GM23338 (cell line): ENCODE measurements at regions not wholly inside any gene's neighbourhood (a gene's known extent, or its start where the extent isn't known, plus 50 kb on each side); places are given as distances from the start of the nearest gene placed in this dataset.

Experiments
- ATAC-seq: fragments of 200-7000 bp; cut with Tn5 transposase; 3 replicates; pipeline ENCODE4 v1.9.1; 2020
- DNase-seq: peaks from one replicate; pipeline ENCODE4 v3.0.0-alpha.2; 2015; ENCODE audit warnings: low spot score
- H2AFZ ChIP-seq: fragments of 200-600 bp; sonication (generic); 2 replicates; pipeline ENCODE4 v1.8.0; 2016; ENCODE audit warnings: antibody characterized with exemption, mild to moderate bottlenecking, moderate library complexity
- H3F3A ChIP-seq: fragments of 200-600 bp; sonication (generic); replicated peaks from 2 replicates; pipeline ENCODE4 v1.8.0; 2017; ENCODE audit warnings: antibody characterized with exemption, mixed run types, low read depth
- H3K27ac ChIP-seq: fragments of 200-600 bp; sonication (generic); 2 replicates; pipeline ENCODE4 v1.6.1; 2016; ENCODE audit warnings: low read depth
- H3K27me3 ChIP-seq: fragments of 200-600 bp; sonication (generic); 2 replicates; pipeline ENCODE4 v1.8.0; 2016; ENCODE audit warnings: mild to moderate bottlenecking, mixed run types, moderate library complexity; ENCODE audit not compliant: insufficient read depth
- H3K36me3 ChIP-seq: fragments of 200-600 bp; sonication (generic); 2 replicates; pipeline ENCODE4 v1.8.0; 2016; ENCODE audit warnings: mild to moderate bottlenecking; ENCODE audit not compliant: insufficient read depth
- H3K4me1 ChIP-seq: fragments of 200-600 bp; sonication (generic); 2 replicates; pipeline ENCODE4 v1.8.0; 2016; ENCODE audit warnings: mild to moderate bottlenecking, moderate library complexity; ENCODE audit not compliant: insufficient read depth
- H3K4me2 ChIP-seq: fragments of 200-600 bp; sonication (generic); 2 replicates; pipeline ENCODE4 v1.7.1; 2017; ENCODE audit warnings: mixed run types
- H3K4me3 ChIP-seq: fragments of 200-600 bp; sonication (generic); 2 replicates; pipeline ENCODE4 v1.6.1; 2016; ENCODE audit warnings: mixed run types
- H3K79me2 ChIP-seq: fragments of 200-600 bp; sonication (generic); replicated peaks from 2 replicates; pipeline ENCODE4 v1.8.0; 2017; ENCODE audit warnings: mild to moderate bottlenecking; ENCODE audit not compliant: insufficient read depth
- H3K9me2 ChIP-seq: fragments of 200-600 bp; sonication (generic); 2 replicates; pipeline ENCODE4 v1.8.0; 2017; ENCODE audit not compliant: insufficient read depth
- H4K20me1 ChIP-seq: fragments of 200-600 bp; sonication (generic); replicated peaks from 2 replicates; pipeline ENCODE4 v1.8.0; 2017; ENCODE audit warnings: mild to moderate bottlenecking; ENCODE audit not compliant: insufficient read depth
- H3K27ac Mint-ChIP-seq: 2 replicates; pipeline ENCODE4 v1.8.0; 2020; ENCODE audit warnings: inconsistent platforms, mild to moderate bottlenecking, moderate library complexity, mixed read lengths
- H3K27me3 Mint-ChIP-seq: 3 replicates; pipeline ENCODE4 v1.8.0; 2022; ENCODE audit warnings: low read depth, mild to moderate bottlenecking, moderate library complexity, mixed read lengths, inconsistent platforms; ENCODE audit not compliant: insufficient read depth, poor library complexity
- H3K36me3 Mint-ChIP-seq: 3 replicates; pipeline ENCODE4 v1.8.0; 2021; ENCODE audit warnings: low read depth, mild to moderate bottlenecking, inconsistent platforms, moderate library complexity, mixed read lengths
- H3K4me1 Mint-ChIP-seq: 3 replicates; pipeline ENCODE4 v1.8.0; 2020; ENCODE audit warnings: mild to moderate bottlenecking, inconsistent platforms, mixed read lengths
- H3K4me3 Mint-ChIP-seq: 3 replicates; pipeline ENCODE4 v1.8.0; 2021; ENCODE audit warnings: moderate library complexity, mild to moderate bottlenecking, inconsistent platforms, mixed read lengths
- H3K9me3 Mint-ChIP-seq: 3 replicates; pipeline ENCODE4 v1.8.0; 2020; ENCODE audit warnings: moderate library complexity, mild to moderate bottlenecking, inconsistent platforms, mixed read lengths
- CREB1 ChIP-seq: fragments of 250-450 bp; sonication (Bioruptor Pico); IDR thresholded peaks from 2 replicates; pipeline ENCODE4 v1.5.0; 2020; ENCODE audit warnings: low read depth, mild to moderate bottlenecking, moderate library complexity
- CTCF ChIP-seq, 2 experiments: fragments of 200-600 bp in 1 of 2; sonication (generic) in 1 of 2; conservative IDR thresholded peaks; 2 replicates each; pipeline versions ENCODE4 v1.5.1 to v1.6.1; 2016 to 2017; ENCODE audit warnings: antibody characterized with exemption in 2 of 2, low read depth in 2 of 2, mild to moderate bottlenecking in 2 of 2, moderate library complexity in 1 of 2
- ETS1 ChIP-seq: IDR thresholded peaks from 2 replicates; pipeline ENCODE4 v1.6.1; 2016; ENCODE audit warnings: antibody characterized with exemption
- EZH2 ChIP-seq: fragments of 200-600 bp; sonication (generic); IDR thresholded peaks from one replicate; pipeline ENCODE4 v1.8.0; 2017; ENCODE audit warnings: antibody characterized with exemption, mild to moderate bottlenecking, low read depth; ENCODE audit not compliant: unreplicated experiment
- EZH2phosphoT487 ChIP-seq: fragments of 200-600 bp; sonication (generic); IDR thresholded peaks from one replicate; pipeline ENCODE4 v1.8.1; 2018; ENCODE audit warnings: antibody characterized with exemption; ENCODE audit not compliant: unreplicated experiment
- JUNB ChIP-seq: IDR thresholded peaks from one replicate; pipeline ENCODE4 v1.6.1; 2016; ENCODE audit warnings: antibody characterized with exemption; ENCODE audit not compliant: unreplicated experiment
- NANOG ChIP-seq: IDR thresholded peaks from 2 replicates; pipeline ENCODE4 v1.6.1; 2016; ENCODE audit warnings: antibody characterized with exemption, borderline replicate concordance
- POLR2AphosphoS5 ChIP-seq: IDR thresholded peaks from 2 replicates; pipeline ENCODE4 v1.6.1; 2016; ENCODE audit warnings: antibody characterized with exemption, low read depth
- REST ChIP-seq: IDR thresholded peaks from one replicate; pipeline ENCODE4 v1.6.1; 2018; ENCODE audit warnings: antibody characterized with exemption; ENCODE audit not compliant: unreplicated experiment
- STAT1 ChIP-seq: IDR thresholded peaks from one replicate; pipeline ENCODE4 v1.6.1; 2016; ENCODE audit warnings: antibody characterized with exemption; ENCODE audit not compliant: unreplicated experiment
- ZNF114 ChIP-seq: fragments of 250-450 bp; sonication (Bioruptor Pico); IDR thresholded peaks from 2 replicates; pipeline ENCODE4 v1.5.0; 2020; ENCODE audit warnings: mild to moderate bottlenecking, moderate library complexity
- ZNF331 ChIP-seq: fragments of 250-450 bp; sonication (Bioruptor Pico); IDR thresholded peaks from 2 replicates; pipeline ENCODE4 v1.5.0; 2020; ENCODE audit warnings: low read depth, mild to moderate bottlenecking, moderate library complexity
- ZNF462 ChIP-seq: fragments of 250-450 bp; sonication (Bioruptor Pico); IDR thresholded peaks from 2 replicates; pipeline ENCODE4 v1.5.0; 2020; ENCODE audit warnings: mild to moderate bottlenecking, moderate library complexity

- H3K4me1 Mint-ChIP-seq = peaks cover 10% of the 10 kb centered on the region; the same call in 2 of the 3 replicates
- Histone ChIP-seq H3K4me1 (peaks cover 19% of the 10 kb centered on the region), H3K27ac (no peak overlapping the region), H3K4me2 (no peak overlapping the region), H3K27me3 (no peaks in the 10 kb centered on the region), H2AFZ (no peak overlapping the region), H3K36me3 (no peaks in the 10 kb centered on the region), H3F3A (no peaks in the 10 kb centered on the region), H3K4me3 (no peak overlapping the region), H4K20me1 (no peaks in the 10 kb centered on the region; the same call in 1 of the 2 replicates), H3K9me2 (no peaks in the 10 kb centered on the region), H3K79me2 (no peaks in the 10 kb centered on the region)
- H3K36me3 Mint-ChIP-seq = no peaks in the 10 kb centered on the region
- TF ChIP-seq ETS1 = no peak
- TF ChIP-seq EZH2phosphoT487 = no peak
- TF ChIP-seq JUNB = no peak
- TF ChIP-seq ZNF331 = no peak
- TF ChIP-seq REST = no peak
- no peak for TF ChIP-seq ZNF462 (CRISPR knock-in tag)
- no peak for TF ChIP-seq NANOG
- no peak for TF ChIP-seq ZNF114 (CRISPR knock-in tag)
- no peak for TF ChIP-seq POLR2AphosphoS5
- no peak for TF ChIP-seq CTCF (conservative IDR thresholded peaks at IDR 0.05; ENCODE audit: low read depth in 2 of 2)
- TF ChIP-seq EZH2 = no peak
- TF ChIP-seq STAT1 = no peak
- no peak for TF ChIP-seq CREB1
- no peak for DNase-seq
- no peaks in the 10 kb centered on the region for H3K9me3 Mint-ChIP-seq
- ATAC-seq = no peak
- no peak overlapping the region for H3K4me3 Mint-ChIP-seq
- no peaks in the 10 kb centered on the region for H3K27me3 Mint-ChIP-seq
- no peak overlapping the region for H3K27ac Mint-ChIP-seq
These were observed 158.5 kb downstream of the TLE1 start for GRCh38 chr9:81530846-81531245.
